GM18507 (cell line): ENCODE measurements at regions not wholly inside any gene's neighbourhood (a gene's known extent, or its start where the extent isn't known, plus 50 kb on each side); places are given as distances from the start of the nearest gene placed in this dataset.

Experiments used
- DNase-seq: peaks from one replicate; pipeline ENCODE4 v3.0.0; 2011; ENCODE audit warnings: low read depth; ENCODE audit not compliant: insufficient read length; ENCODE audit errors: extremely low spot score
- FAIRE-seq: peaks from 2 replicates; lab custom pipeline; 2011; peaks lifted over from hg19 to GRCh38; lab: Jason Lieb, UNC

DNA sequence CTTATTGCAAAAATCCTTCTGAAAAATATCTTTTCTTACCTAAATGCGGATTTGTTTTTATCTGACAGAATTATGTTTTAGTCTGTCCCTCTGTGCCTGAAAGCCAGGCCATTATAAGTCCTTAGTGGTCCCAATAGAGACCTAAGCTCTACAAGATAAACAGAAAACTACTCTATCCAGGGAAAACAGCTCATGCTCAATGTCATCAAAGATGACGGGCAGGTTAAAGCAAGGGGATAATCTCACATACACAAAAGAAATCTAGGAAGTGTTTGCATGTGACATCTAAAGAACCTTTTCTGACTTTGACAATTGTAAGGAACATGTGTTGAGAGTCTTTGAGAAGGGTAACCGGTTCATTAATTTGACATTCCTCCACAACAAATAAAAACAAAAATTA is 741.1 kb upstream of the ID2 start:
- DNase-seq (no peak), FAIRE-seq (no peak)

DNA sequence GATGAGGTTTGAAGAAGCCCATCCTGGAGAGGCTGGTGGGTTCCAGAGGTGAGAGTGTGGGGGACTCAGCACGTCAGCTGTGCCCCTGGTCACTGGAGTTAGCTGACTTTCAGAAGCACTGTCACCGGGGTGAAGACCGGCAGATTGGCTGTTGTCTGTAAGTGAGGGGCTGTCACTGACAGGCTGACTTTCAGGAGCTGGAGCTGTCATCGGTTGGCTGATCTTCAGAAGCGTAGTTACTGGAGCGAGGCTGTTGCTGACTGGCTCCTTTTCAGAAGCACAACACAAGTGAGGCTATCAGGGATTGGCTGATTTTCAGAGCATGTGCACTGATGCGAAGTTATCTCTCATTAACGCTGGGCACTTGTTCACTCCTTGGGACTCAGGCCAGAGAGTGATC is 738.4 kb upstream of the ID2 start:
- FAIRE-seq: no peak
- DNase-seq: no peak

- FAIRE-seq (no peak), DNase-seq (no peak)
Measured at GRCh38 chr2:7945026-7945425, 736.8 kb upstream of the ID2 start.

- FAIRE-seq (no peak), DNase-seq (no peak)
Measured at GRCh38 chr2:7950035-7950612, 731.7 kb upstream of the ID2 start.

DNA sequence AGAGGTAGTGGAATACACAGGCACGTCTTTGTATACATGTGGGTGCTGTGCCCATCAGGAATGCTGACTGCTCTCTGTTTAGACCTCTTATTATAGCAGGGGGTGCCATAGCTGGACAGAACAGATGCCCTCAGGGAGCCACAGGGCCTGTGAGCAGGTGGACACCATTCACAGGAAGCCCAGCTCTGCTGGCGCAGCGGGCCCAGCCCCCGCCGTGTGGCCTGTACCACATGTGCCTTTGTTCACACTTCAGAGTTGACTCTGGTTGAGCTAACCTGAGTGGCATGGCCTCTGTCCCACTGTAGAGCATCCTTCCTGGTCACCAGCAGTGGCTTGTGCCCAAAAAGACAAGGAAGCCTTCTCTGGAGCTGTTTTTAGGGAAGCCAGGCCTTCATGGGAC is 730.9 kb upstream of the ID2 start:
- DNase-seq (no peak), FAIRE-seq (no peak)

DNA sequence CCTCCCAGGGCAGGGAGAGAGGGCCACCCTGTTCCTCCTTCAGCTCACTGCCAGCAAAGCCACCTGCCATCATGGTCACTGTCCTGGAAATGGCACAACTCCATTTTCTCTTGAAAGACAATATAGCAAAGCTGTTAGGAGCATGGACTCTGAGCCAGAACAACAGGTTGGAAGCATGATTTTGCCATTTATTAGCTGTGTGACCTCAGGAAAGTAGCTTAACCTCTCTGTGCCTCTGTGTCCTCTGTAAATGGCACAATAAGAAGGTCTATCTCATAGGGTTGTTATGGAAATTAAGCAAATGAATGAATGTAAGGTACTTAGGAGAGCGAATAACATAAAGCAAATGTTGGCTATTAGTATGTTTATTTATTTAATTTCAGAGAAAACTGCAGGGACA is 730.4 kb upstream of the ID2 start:
- FAIRE-seq (no peak), DNase-seq (no peak)

DNA sequence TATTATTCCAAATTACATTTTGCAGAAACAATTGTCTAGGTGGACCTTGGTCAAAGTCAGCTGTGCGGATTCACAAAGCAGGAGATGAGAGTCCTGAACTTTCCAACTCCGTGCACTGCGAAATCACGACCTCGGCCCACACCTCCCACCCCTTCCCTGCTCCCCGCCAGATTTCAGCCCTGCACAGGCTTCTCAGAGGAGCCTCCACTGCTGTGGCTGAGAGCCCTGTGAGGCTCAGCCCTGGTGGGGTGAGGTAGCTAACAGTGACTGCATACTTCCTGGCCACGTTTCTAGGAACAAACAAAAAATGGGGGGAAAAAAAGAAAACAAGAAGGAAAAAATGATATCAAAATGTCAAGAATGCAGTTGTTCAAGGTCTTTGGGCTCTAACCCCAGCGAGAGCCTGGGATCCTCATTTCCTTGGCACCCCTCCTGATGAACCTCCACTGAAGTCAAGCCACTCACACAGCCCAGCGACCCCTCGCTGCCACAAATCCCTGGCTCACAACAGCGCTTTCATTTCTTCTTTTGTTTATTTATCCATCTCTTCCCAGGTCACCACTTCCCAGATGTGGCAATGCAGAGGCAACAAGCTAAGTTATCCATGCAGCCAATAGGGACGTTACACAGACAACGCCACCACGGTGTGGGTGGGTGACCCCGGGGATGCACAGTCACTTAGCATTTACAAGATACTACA is 729.7 kb upstream of the ID2 start:
- no peak for DNase-seq
- FAIRE-seq: no peak

DNA sequence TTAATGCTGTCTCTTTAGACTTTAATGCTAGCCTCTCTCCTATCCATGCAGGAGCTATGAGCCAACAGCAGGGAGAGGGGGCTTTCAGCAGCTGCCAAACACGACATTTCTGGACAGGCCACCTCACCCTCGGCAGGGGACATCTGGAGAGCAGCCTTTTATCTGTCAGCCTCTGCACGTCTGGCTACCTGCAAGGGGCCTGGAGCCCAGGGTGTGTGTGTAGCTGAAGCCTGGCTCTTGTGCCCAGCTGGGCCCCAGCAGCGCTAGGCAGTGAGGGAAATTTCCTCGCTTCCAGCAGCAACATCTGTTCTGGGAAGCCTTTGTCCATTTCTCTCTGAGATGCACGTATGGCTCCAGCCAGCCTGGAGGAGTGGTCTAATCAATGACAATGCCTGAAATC is 728.7 kb upstream of the ID2 start:
- FAIRE-seq: no peak

DNA sequence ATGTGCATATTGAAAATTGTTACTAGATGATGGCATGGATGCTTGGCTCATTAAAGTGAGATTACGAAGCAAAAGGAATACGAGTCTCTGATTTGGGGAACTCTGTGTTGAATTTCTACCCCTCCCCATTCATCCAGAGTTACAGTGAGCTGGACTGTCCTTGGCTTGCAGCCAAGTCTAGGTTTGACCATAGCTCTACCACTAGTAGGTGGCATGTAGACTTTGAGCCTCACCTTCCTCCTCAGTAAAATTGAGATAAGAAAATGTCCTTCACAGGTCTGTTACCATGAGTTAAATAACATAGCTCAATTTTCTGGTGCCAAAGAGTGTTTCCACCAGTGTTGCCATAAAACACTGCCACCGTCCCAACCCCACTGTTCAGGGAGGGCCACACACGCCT is 727.6 kb upstream of the ID2 start:
- DNase-seq (no peak), FAIRE-seq (no peak)

More for the DNA sequence above, 728.7 kb upstream of the ID2 start:
- DNase-seq: no peak

DNA sequence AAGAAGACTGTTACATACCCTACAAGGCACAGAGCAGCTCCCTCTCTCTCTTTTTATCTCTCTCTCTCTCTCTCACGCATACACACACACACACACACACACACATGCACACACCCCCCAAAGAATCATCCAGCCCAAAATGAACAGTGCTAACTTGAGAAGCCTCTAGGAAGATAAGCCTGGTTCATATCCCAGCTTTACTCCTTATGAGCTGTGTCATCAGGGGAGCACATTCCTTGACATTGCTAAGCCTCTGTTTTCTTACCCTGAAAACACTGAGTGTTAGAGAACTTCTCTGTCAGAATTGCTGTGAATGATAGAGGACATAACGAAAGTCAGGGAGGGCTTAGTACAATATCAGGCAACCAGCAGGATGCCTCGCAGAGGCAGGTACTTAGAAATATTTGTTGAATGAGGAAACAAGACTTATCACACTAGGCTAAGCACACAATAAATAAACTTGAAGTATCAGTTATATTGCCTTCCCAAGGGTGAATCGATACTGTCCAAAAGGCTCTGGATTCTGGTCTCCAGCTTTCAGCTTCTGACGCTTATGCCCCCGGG is 725.6 kb upstream of the ID2 start:
- FAIRE-seq (no peak), DNase-seq (no peak)

GRCh38 chr2:7961550-7961949 is 720.3 kb upstream of the ID2 start:
- FAIRE-seq (no peak), DNase-seq (no peak)

GRCh38 chr2:7962161-7962560 is 719.7 kb upstream of the ID2 start:
- DNase-seq (no peak), FAIRE-seq (no peak)

GRCh38 chr2:7963787-7964186 is 718.1 kb upstream of the ID2 start:
- DNase-seq: no peak
- FAIRE-seq: no peak

DNA sequence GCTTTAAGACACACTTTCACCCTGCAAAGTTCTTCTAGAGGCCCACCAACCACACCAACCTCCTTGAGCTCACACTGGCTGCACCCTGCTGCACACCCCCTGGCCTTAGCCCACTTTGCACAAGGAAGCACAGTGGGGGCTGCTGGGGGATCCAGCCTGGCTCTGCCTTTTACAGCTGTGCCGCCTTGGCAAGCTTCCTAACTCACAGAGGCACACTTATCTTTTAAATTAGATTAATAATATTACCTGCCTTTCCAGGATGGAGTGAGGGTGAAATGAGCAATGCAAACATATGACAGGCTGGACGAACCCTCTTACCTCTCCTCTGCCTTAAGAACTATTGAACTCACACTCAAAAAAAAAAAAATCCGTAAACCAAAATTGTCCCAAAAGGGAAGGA is 715.8 kb upstream of the ID2 start:
- FAIRE-seq (no peak), DNase-seq (no peak)

GRCh38 chr2:7967707-7968405 is 714.0 kb upstream of the ID2 start:
- DNase-seq: no peak
- no peak for FAIRE-seq

- no peak for FAIRE-seq
- DNase-seq: no peak
Measured at GRCh38 chr2:7969756-7970515, 711.9 kb upstream of the ID2 start.

DNA sequence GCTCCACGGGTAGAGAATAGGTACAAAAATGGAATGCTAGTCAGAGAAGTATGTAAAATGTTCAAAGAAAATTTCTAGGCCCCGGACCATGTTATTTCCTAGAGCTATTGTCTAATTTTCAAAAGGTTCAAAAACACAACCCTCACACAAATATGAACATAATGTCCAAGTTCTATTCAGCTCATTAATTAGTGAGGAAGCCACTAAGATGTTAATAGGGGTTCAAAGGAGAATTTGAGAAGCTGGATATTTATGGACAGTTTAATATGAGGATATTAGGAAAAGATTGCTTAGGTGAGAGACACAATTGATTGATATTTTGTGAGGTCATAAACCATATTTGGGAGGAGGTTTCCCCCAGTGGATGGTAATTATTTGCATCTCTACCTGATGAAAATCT is 710.6 kb upstream of the ID2 start:
- FAIRE-seq: no peak
- no peak for DNase-seq

DNA sequence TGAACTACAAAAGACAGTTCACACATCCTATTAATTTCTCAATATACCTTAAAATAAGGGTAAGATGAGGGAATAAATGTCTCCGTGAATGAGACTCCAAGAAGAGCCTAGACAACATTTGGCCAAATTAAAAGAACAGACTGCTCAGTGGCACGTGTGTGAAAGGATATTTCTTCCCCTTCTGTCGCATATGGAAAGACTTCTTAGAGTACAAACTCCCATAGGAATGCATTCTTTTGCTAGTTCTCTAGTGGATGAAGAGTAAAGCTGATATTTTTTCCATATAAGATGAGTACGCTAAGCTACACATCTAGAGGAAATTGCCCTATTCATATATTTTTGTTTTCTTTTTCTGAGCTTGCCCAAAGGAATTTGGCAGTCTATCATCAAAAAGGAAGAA is 710.0 kb upstream of the ID2 start:
- no peak for FAIRE-seq

GRCh38 chr2:7972670-7973069 is 709.2 kb upstream of the ID2 start:
- FAIRE-seq (no peak), DNase-seq (no peak)

More for the DNA sequence above, 710.0 kb upstream of the ID2 start:
- no peak for DNase-seq

DNA sequence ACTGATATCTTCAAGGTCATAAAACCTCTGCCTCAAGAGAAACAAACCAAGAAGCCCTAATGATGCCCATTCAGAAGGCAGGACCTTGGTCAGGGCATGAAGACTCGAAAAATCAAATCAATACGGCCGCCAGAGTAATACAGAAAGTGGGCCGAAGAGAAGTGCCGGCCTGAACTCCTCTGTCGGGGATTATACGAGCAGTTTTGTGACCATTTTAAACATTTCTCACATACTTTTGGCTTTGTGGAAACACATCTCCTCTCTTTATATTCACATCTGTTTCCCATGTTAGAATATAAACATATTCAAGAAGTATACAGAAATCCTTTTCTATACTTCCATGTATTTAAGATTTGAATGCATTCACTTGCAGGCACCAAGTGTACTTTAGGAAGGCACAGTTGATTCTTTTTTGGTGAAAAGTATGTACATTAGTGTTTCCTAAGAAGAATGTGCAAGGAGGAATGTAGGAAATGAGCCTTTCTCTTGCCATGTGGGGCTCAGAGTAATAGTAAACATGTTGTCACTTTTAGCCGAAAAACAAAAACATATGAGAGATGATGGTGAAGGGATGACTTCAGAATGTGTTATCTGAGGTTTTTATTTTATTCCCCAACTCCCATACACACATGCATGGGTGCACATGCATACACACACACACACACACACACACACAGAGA is 707.9 kb upstream of the ID2 start:
- FAIRE-seq (no peak), DNase-seq (no peak)
